HS-27A (cell line): ENCODE measurements at regions not wholly inside any gene's neighbourhood (a gene's known extent, or its start where the extent isn't known, plus 50 kb on each side); places are given as distances from the start of the nearest gene placed in this dataset.
"Not testable (repeated sequence)": the region's sequence is repeated elsewhere in the genome, so short reads cannot be mapped to it uniquely, and the experiment has no call there.

Source experiments
- DNase-seq: peaks from one replicate; pipeline ENCODE4 v3.0.0-alpha.2; 2012; ENCODE audit warnings: low read depth, missing footprints

GRCh38 chr15:60259469-60259868 lies 138.3 kb downstream of the ANXA2 start:
- DNase-seq = no peak

DNA sequence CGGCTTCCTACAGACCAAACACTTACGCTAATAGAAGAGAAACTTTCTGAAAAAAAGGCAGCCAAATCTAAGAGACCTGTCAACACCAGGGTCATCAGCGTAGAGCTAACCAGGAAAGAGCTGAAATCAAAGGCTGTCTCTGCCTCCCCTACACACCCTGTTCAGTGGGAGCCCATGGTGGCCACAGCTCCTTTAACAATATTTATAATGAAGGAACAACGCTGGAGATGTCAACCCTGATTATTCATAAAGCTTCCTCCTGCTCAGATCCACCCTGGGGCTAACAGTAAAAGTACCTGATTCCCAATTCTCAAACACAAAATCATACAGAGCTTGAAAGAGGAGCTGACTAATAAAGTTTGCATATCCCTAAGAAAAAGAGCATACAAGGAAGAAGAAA lies 133.7 kb downstream of the ANXA2 start:
- no peak for DNase-seq

DNA sequence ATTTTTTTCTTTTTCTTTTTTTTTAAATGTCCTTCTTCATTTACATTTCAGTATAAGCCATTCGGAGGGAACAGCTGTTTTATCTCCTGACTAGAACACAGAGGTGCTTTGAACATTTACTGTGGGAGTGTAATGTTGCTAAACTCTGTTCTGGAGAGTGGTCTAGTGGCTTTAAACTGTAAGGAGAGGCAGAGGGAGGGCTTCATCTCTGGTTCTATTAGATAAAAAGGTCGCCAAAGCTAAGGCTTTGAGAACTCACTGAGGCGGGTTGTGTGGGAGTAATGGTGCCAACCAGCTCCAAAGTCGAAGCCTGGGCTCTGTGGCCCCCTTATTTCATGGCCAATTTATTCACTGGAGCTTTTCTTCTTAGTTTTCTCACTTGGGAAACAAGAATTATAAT lies 133.2 kb downstream of the ANXA2 start:
- DNase-seq = no peak

- no peak for DNase-seq
Measured at GRCh38 chr15:60265057-60265456, 132.7 kb downstream of the ANXA2 start.

DNA sequence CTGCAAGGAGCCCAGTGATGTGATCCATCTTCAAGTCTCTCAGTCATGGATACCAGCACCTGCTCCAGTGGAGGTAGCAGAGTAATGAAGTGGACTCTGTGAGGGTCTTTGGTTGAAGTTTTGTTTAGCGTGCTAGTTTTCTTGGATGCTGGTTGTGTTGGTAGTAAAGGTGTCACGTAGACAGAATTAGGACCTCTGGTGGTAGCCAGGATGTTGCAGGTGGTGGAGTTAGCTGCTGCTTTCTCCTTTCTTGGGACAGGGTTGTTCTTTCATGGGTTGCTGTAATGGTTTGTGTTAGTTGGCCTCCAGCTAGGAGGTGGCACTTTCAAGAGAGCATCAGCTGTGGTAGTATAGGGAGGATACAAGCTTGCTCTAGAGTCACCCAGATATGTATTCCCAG lies 125.2 kb downstream of the ANXA2 start:
- no peak for DNase-seq

- no peak for DNase-seq
Measured at GRCh38 chr15:60275624-60276023, 122.2 kb downstream of the ANXA2 start.

DNA sequence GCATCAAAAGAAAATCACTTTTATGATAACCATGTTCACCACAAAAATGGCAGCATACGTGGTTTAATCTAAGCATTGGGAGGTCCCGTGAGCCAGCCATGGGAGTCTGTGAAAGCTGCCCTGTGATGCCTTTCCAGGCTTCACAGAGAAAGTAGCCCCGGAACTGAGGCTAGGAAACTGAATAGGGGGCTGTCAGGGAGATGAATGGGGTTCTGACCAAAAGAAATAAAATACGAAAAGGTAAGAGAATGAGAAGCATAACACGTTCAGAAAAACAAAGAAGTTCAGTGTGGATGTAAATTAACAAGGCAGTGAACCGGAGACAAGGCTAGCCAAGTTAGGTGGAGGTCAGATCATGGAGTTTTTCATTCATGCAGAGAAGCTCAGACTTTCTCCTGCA lies 118.9 kb downstream of the ANXA2 start:
- no peak for DNase-seq

- no peak for DNase-seq
Measured at GRCh38 chr15:60280259-60280658, 117.5 kb downstream of the ANXA2 start.

DNA sequence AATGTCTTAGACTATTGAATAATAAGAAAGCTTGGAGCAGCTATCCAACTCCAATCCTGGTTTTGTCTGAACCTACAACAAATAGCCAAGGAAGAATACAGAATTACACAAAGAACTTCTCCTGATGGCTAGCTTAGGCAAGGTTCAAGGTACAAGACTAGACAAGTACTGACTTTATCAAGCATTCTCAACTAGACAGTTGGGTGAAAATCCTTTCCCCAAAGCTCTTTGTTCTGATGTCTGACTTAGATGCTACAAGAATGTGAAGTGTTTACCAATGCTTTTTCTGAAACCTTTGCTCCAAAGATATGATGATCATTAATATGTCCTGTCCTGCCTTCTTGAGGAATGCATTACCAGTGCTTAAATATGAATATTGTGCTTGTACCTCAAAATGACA lies 113.8 kb downstream of the ANXA2 start:
- DNase-seq = no peak

GRCh38 chr15:60295901-60296300 lies 101.9 kb downstream of the ANXA2 start:
- DNase-seq = not testable (repeated sequence)

GRCh38 chr15:60297047-60297446 lies 100.7 kb downstream of the ANXA2 start:
- no peak for DNase-seq
